HG02884 (cell line): ENCODE measurements at regions not wholly inside any gene's neighbourhood (a gene's known extent, or its start where the extent isn't known, plus 50 kb on each side); places are given as distances from the start of the nearest gene placed in this dataset.
"Not testable (repeated sequence)": the region's sequence is repeated elsewhere in the genome, so short reads cannot be mapped to it uniquely, and the experiment has no call there.

Experiments
- ATAC-seq: cut with Tn5 transposase; IDR thresholded peaks from one replicate; pipeline ENCODE4 v1.9.1; 2021; ENCODE audit warnings: mild to moderate bottlenecking, moderate library complexity; ENCODE audit not compliant: unreplicated experiment

DNA sequence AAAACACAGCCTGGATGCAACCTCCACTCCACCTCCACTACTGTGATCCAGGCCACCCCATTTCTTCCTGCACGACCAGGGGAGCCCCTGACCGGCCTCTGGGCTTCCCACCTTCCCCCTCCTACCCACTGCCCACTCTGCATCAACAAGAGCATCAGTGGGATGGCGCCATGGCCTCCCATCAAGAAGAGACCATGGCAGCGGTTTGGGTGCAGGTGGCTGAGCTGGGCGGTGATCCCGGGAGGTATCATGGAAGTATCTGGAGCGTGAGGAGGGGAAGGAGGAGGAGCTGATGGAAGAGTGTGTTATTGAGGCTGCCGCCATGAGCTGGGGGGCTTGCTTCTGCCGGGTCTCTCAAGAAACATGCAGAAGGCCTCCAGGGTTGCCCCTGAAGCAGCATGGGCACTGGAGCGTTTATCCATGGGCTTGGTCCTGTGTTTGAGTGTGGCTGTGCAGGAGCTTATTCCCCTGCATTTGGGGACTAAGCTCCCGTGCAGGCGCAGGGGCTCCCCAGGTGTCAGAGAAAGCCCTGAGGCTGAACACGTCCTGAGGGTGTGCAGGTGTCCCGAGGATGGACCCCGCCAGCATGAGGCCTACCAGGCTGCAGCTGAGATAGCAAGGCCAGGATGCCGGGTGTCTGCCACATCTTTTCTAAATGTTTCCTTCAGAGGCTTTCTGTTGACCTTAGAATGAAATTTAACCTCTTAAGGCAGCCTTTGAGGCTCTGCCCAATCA lies 99.2 kb upstream of the PCBD1 start:
- no peak for ATAC-seq

DNA sequence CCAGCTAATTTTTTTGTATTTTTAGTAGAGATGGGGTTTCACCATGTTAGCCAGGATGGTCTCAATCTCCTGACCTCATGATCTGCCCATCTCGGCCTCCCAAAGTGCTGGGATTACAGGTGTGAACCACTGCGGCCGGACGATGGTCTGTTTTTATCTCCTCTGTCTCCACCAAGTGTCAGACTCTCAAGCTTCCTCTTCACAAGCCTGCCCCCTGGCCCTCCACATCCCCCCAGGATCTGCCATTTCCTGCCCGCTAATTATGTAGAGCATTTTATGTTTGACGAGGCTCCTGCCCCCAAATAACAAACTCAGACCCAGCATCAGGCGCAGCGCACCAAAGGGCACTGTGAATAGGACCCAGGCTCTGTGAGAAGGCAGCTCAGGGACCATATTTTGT lies 101.8 kb upstream of the PCBD1 start:
- not testable (repeated sequence) for ATAC-seq

DNA sequence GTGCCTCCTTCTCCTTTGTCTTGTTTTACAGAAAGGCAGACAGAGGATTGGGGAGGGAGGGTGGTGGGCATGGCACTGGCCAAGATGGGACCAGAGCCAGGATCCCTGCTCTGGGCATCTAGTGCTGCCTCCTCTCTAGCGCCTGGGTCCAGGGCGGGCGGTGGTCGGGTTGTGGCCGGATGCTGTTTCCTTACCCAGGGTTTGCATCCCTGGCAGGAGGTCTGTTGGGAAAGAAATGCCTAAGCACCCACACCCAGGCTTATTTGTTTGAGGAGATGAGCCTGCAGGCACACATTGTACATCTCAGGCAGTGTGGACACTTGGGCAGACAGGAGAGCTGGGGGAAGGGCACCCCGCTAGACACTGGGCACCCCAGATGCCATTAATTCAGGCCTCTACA lies 102.3 kb upstream of the PCBD1 start:
- ATAC-seq = no peak

DNA sequence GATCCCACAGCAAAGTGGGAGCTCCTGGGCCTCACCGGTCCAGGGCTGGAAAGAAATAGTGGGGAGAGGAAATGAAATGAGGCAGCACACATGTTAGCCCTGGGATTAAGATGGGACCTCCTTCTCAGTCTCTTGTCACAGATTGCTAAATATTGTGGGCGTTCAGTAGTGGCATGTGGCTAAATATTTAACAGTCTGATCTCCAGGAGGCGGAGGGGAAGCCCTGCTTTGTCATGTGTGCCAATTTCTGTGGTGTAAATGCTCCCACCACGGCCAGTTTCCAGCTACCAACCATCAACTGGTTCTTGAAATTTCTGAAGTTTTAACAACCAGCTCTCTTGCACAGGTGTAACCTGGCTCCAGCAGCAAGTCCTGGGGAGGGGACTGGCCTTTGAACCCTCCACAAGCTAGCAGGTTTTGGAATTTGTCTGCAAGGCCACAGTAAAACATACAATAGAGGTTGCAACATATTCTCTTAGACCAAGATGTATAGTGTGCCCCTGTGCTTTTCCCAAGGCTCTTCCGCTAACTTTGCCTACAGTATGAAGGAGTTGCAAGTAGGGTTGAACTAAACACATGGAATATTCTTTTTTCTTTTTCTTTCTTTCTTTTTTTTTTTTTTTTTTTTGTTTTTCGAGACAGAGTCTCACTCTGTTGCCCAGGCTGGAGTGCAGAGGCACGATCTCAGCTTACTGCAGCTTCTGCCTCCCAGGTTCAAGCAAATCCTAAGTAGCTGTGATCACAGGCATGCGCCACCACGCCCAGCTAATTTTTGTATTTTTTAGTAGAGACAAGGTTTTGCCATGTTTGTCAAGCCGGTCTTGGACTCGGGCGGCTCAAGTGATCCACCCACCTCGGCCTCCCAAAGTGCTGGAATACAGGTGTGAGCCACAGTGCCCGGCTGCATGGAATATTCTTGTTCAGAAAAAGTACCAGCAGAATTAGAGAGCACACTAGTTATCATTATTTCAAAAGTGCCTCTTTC lies 103.1 kb upstream of the PCBD1 start:
- ATAC-seq = no peak

DNA sequence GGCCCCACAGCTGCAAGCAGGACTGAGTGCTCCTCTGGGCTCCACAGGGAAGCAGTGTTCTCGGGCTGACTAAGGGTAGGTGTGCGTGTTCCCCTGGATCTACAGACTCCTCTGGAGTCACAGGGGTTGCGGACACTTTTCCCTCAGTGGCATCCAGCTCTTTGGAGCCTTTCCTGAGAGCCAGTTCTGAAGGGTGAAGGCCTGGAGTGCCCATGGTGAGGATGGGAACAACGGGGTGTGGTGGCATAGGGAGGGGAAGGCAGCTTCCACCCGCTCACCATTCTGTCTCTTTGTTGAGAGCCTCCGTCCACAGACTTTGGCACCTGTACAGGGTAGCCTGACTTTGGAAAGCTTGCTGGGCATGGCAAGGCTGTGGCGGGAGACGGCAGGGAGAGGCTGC lies 104.1 kb upstream of the PCBD1 start:
- ATAC-seq = no peak

DNA sequence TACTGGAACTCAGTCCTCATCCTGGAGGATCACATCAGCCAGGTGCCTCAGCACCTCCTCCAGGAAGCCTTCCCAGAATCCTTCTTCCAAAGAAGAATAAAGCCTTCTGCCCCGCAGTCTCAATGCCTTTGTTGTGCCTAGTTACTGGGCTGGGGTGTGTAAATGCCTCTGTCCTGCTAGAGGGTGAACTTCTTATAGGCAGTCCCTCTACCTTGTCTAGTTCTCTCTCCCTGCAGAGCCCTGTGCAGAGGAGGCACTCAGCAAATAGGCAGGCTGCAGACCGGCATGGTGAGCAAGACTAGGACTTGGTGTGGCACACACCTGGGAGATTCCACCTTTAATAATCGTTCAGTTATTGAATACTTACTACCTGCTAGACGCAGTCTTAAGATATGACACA lies 104.7 kb upstream of the PCBD1 start:
- no peak for ATAC-seq

DNA sequence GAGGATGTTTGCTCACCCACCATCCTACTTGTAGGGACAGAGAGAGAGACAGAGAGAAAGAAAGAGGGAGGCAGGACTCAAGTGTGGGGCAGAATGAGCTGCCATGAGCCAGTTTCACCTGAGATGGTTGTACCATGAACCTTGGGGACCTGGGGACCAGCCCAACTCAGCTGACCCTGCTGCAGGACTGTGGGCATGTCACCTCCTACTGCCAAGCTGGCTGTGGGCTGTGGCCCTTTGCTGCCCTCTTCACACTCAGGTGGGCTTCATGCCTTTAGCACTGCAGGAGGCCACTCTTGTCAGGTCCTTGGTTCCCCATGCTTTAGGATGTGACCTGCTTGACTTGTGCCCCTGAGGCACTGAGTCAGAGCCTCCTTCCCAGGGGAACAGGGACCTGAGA lies 108.2 kb upstream of the PCBD1 start:
- ATAC-seq = no peak

DNA sequence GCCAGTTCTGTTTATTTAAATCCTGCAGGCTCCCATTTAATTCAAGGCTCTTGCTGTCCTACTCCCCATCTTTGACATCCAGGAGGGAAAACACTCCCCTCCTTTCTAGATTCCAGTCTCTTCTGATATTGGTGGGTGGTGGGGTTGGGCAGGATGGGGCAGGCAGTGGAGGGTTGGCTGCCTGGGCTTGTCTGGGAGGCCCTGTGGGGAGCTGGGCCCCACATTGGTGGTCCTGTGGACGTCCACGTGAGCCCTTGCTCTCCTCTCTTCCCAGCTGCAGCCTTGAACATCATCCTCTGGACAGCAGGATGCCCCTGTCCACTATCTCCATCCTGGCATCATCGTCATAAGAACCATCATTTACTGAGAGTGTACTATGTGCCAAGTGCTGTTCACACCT lies 108.9 kb upstream of the PCBD1 start:
- no peak for ATAC-seq

DNA sequence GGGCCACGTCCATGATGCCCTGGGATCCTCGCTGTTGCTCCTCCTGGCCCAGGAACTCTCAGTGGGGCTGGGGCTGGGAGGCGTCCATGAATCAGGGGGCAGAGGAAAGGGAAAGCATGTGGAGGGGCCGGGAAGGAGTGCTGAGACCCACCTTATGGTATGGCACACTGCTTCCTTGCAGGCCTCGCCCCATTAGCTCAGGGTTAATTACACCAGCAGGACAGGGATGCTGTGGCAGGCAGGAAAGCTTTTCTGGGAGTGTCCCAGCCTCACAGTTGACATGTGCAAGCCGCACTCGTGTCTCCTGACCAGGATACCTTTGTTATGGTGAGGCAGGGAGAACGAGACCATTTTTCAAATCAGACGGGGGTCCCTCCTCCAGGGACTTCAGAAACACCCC lies 109.7 kb upstream of the PCBD1 start:
- ATAC-seq = no peak

DNA sequence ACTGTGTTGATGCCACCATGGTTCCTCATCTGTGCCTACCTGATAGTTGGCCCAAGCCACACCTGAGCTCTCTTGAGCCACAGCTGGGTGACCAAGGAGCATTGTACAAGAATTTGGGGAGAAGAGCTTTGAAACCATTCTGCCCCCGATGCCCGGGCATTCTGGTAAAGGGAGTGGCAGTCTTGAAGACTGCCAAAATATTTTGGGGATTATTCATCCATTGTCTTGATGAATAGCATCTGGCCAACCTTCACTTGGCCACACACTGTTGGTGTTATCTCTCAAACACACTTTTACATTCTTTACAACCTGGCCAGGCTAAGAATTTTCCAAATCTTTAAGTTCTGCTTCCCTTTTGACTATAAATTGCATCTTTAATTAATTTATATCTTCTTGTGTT lies 113.1 kb upstream of the PCBD1 start:
- no peak for ATAC-seq

DNA sequence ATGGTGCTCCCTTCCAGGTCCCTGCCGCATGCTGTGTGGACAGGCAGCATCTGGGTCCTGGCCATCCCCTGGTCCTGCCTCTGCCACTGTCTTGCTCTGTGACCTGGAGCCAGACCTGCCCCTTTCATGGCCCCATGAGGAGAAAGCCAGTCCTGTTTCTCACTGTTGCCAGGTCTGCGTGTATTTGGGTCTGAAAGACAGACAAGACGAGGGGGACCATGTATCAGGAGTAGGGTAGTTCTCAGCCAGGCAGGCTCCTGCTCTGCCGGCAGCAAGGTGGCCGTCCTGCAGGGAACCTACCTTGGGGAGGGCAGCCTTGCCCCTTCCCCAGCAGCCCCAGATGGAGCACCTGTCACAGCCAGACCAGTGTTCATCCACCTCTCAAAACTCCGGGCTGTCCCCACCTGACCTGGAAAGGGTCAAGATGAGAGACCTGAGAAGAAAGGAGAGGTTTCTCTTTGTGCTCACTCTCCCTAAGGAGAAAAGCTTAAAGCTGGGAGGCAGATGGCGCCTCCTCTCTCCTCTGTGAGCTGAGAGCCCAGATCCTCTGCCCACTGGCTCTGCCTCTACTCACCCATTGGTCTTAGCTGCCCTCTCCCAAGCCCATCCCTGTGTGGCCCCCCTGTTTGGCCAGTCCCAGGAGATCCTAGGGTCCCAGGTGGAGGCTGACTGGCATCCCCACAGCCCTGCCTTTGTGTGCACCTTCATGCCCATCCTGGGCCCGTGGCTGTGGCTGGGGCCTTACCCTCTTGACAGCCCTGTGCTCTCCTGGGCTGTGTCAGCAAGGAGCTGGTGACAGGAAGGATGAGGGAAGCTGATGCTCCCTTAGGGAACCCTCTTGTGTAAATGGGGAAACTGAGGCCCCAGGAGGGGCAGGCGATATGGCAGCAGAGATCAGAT lies 116.1 kb upstream of the PCBD1 start:
- ATAC-seq = no peak

DNA sequence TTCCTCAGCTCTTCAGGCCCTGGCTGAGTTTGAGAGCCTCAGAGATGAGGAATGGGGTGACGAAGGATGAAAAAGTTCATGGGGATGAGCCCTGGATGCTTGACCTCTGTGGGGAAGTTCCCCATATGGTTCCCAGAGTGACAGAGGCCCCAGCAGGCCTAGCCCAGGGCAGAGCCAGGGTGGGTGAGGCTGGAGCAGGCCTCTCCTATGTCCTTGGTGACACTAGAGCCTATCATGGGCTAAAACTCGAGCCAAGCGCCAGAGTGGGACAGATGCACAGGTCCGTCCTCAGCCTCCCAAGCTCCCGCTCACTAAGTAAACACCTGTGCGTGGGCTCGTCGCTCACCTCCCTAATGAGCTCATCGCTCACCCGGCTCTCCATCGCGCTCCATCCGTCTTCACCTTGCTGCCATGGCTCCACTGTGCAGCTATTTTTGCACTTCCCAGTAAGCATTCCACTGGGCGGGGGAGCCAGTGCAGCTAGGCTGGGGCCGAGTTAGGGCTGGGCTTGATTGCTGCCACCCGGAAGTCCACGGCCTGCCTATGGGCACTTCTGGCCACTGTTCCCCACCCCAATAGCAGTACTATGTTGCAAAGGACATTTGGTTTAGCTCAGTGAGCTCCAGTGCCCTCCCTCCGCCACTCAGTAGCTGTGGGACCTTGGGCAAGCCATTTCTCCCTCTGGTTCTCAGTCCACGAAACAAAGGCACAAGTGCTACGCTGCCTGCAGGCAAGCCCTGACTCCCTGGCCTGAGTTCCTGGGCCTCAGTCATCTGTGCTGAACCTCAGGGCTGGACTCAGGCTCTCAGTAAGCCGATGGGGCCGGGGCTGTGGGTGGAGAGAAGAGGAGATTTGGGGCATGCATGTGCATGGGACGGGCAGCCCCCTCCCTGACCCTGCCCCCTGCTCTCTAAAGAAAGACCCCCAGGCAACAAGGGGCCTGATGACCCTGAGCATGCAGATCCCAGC lies 117.3 kb upstream of the PCBD1 start:
- no peak for ATAC-seq

DNA sequence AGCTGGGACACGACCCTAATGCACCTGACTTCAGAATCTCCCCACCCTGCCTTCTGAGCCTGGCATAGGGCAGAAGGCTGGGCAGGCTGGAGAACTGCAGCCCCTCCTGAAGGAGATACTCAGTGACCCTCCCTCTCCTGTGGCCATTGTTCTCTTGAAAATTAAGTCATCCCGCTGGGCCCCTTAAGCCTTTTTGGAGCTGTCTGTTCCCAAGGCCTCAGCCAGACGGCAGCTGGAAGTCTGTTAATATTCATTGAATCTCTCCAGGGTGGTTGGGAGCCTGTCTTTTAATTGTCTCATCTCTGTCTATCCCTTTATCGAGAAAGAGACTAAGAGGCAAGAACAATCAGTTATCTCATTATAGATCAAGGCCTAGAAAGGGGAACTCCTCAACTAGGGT lies 118.1 kb upstream of the PCBD1 start:
- ATAC-seq = no peak

DNA sequence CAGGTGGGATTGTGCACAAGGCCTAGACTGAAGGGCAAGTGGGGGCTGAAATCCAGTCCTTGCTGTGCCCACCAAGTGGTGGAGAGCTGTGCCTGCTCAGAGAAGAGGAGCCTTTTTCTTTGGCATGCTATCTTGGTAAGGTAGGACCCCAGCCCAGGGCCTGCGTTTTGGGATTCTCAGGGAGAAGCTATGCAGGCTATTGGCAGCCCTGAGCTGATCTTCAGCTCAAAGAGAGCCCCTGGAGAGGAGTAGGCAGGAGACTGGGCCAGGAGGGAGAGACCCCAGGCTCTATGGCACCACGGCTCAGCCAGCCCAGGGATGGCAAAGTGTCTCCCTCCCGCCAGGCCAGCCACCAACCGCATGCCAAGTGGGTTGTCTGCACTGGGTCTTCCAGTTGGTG lies 119.2 kb upstream of the PCBD1 start:
- ATAC-seq = no peak

DNA sequence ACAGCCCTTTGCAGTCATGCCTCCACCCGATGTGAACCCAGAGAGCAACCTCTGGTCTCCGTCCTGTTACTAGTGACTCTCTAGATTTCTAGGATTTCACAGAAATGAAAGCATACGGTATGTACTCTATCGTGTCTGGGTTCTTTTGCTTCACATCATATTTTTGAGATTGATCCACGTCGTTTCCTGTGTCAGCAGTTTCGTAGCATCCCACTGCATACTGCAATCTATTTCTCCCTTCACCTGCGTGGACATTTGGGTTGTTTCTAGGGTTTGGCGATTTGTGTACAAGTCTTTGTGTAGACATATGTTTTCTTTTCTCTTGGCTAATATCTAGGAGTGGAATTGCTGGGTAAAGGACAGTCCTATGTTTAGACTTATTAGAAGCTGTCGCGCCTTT lies 119.8 kb upstream of the PCBD1 start:
- no peak for ATAC-seq

DNA sequence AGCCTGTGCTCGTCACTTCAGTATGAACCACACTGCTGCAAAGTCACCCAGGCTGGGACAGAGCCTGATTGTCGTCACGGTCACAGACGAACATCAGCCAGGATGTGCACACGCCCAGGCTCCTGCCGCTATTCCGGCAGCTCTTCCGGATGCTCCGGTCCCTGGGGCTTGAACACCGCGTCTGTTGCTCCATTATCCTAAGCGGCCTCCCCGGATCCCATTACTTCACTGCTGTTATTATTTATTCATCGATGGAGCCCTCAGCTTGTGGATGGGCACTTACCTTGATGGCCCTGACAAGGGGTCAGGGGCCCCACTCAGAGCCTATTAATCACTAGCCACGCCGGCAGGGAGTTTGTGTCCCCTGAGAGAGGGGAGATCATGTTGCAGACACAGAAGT lies 120.8 kb upstream of the PCBD1 start:
- ATAC-seq = no peak

DNA sequence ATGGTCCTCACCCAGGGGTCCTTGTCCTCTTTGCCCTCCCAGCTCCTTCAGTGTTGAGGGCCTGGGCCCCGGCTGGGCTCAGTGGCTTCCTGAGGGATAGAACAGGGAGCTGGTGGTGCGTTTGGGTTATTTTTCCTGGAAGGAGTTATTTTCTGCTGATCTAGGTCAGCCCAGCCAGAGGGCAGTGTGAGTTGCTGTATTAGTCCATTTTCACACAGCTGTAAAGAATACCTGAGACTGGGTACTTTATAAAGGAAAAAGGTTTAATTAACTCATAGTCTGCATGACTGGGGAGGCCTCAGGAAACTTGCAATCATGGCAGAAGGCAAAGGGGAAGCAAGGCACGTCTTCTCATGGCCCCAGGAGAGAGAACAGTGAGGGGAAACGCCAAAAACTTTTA lies 122.4 kb upstream of the PCBD1 start:
- ATAC-seq = no peak

DNA sequence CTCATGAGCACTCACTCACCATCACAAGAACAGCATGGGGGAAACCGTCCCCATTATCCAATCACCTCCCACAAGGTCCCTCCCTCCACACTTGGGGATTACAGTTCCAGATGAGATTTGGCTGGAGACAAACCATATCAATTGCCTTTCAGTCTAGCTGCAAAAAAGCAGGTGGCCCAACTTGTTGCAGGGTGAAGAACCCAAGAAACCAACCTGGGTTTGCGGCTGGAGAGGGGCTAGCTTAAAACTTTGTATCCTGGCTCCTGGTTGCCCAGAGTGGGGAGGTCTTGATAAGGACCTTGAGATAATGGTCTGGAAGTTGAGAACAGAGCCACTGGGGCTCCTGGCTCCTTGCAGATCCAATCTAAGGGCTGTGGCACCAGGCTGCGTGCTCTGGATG lies 122.8 kb upstream of the PCBD1 start:
- ATAC-seq = no peak

DNA sequence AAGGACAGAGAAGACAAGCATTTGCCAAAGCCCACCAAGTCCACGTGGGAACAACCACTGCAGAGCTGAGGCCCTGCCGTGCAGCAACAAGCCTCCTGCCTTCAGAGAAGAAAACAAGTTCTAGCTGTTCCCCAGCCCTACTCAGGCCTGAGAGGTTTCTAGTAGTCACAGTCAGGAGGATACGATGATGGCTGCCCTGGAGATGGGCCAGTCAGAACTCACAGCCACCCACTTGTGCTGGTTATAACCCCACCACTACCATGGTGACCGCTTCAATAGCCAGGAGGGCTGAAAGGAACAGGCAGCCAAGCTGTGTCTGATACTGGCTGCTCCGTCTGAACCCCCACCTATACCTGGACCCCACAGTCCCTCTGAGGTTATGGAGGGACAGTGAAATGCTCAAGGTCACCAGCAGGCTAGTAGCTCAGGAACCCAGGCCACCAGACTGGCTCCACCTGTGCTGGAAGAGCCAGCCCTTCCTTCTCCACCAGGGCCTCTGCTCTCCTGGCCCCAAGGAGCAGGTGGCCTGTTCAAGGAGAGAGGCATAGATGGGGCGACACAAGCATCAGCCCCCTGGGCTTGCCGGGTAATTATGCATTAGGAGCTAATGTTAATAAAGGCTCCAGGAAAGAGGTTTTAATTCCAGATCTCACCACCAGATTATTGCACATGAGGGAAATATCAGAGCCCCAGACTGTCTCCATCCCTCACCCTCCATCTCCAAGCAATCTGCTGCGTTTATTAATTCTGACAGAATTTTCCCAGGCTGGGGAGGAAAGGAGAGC lies 125.8 kb upstream of the PCBD1 start:
- ATAC-seq = no peak
